A549 (cell line): ENCODE measurements at regions not wholly inside any gene's neighbourhood (a gene's known extent, or its start where the extent isn't known, plus 50 kb on each side); places are given as distances from the start of the nearest gene placed in this dataset.
"Not testable (repeated sequence)": the region's sequence is repeated elsewhere in the genome, so short reads cannot be mapped to it uniquely, and the experiment has no call there.

Source experiments
- ATAC-seq, 2 experiments: fragments of 200-7000 bp in 1 of 2; fragments of >200 bp in 1 of 2; cut with Nextera tagmentation in 1 of 2; cut with Tn5 transposase in 1 of 2; 3 replicates each; pipeline versions ENCODE4 v1.8.0 to v1.9.1; 2018 to 2020; ENCODE audit warnings: mild to moderate bottlenecking in 1 of 2, moderate library complexity in 1 of 2
- CTCF ChIA-PET: fragments of 300-600 bp; sonication (Branson Sonifier 250); formaldehyde crosslinking; extraction: SDS; loops from one replicate; lab custom pipeline; 2021; ENCODE audit warnings: antibody characterized with exemption, inconsistent platforms; lab: Yijun Ruan, JAX
- POLR2A ChIA-PET: fragments of 350-600 bp; formaldehyde crosslinking; extraction: SDS; loops from one replicate; lab custom pipeline; 2021; ENCODE audit warnings: antibody characterized with exemption, inconsistent platforms; lab: Yijun Ruan, JAX
- DNase-seq, 2 experiments: peaks; one replicate each; pipeline versions ENCODE4 v3.0.0 to v3.0.0-alpha.2; 2011 to 2016; ENCODE audit warnings: low read depth in 1 of 2, low spot score in 1 of 2
- FAIRE-seq: peaks from 2 replicates; lab custom pipeline; 2011; peaks lifted over from hg19 to GRCh38; lab: Jason Lieb, UNC
- H3K27ac ChIP-seq, 2 experiments: fragments of >200 bp; sonication (Bioruptor Twin); formaldehyde crosslinking; 3 replicates each; pipeline ENCODE4 v1.5.1; 2016 to 2017
- H3K4me1 ChIP-seq: fragments of >200 bp; sonication (Bioruptor Twin); formaldehyde crosslinking; 3 replicates; pipeline ENCODE4 v1.6.1; 2016
- H3K4me2 ChIP-seq: fragments of >200 bp; sonication (Bioruptor Twin); formaldehyde crosslinking; 3 replicates; pipeline ENCODE4 v1.6.1; 2016
- H3K4me3 ChIP-seq: fragments of >200 bp; sonication (Bioruptor Twin); formaldehyde crosslinking; 3 replicates; pipeline ENCODE4 v1.5.1; 2016
- H3K9me3 ChIP-seq: fragments of >200 bp; sonication (Bioruptor Twin); formaldehyde crosslinking; 3 replicates; pipeline ENCODE4 v1.6.1; 2016
- CHD2 ChIP-seq: fragments of 150-350 bp; IDR thresholded peaks from 2 replicates; pipeline ENCODE4 v1.6.1; 2014; ENCODE audit warnings: low read length; ENCODE audit not compliant: partially characterized antibody
- CHD4 ChIP-seq: fragments of 200-600 bp; sonication (generic); IDR thresholded peaks from 2 replicates; pipeline ENCODE4 v1.6.1; 2016; ENCODE audit warnings: antibody characterized with exemption, mild to moderate bottlenecking, borderline replicate concordance
- EHF ChIP-seq: fragments of 250-450 bp; sonication (Bioruptor Pico); IDR thresholded peaks from 2 replicates; pipeline ENCODE4 v1.5.0; 2020; ENCODE audit warnings: mild to moderate bottlenecking
- FOSL2 ChIP-seq, 2 experiments: fragments of 450-650 bp in 1 of 2; fragments of >200 bp in 1 of 2; sonication (Bioruptor Twin) in 1 of 2; formaldehyde crosslinking; IDR thresholded peaks; 2 replicates each; pipeline versions ENCODE4 v1.5.0 to v1.6.1; 2016 to 2020; ENCODE audit warnings: mild to moderate bottlenecking in 1 of 2, moderate library complexity in 1 of 2
- FOXS1 ChIP-seq: fragments of 250-450 bp; sonication (Bioruptor Pico); IDR thresholded peaks from 2 replicates; pipeline ENCODE4 v1.5.0; 2020; ENCODE audit warnings: mild to moderate bottlenecking, moderate library complexity
- HES2 ChIP-seq: fragments of >200 bp; sonication (Bioruptor Twin); formaldehyde crosslinking; IDR thresholded peaks from 2 replicates; pipeline ENCODE4 v1.6.1; 2016
- HEYL ChIP-seq: fragments of 250-450 bp; sonication (Bioruptor Pico); IDR thresholded peaks from 2 replicates; pipeline ENCODE4 v1.8.0; 2021; ENCODE audit warnings: mild to moderate bottlenecking, moderate library complexity
- HOXA7 ChIP-seq: fragments of 250-450 bp; sonication (Bioruptor Pico); IDR thresholded peaks from 2 replicates; pipeline ENCODE4 v1.5.0; 2020; ENCODE audit warnings: mild to moderate bottlenecking, moderate library complexity
- HOXB5 ChIP-seq: fragments of 250-450 bp; sonication (Bioruptor Pico); IDR thresholded peaks from 2 replicates; pipeline ENCODE4 v1.5.0; 2020; ENCODE audit warnings: mild to moderate bottlenecking, moderate library complexity
- JUN ChIP-seq, 2 experiments: fragments of >200 bp; sonication (Bioruptor Twin); formaldehyde crosslinking; IDR thresholded peaks; 2 replicates in 1 of 2; 3 replicates in 1 of 2; pipeline ENCODE4 v1.6.1; 2016 to 2017
- JUNB ChIP-seq: fragments of >200 bp; sonication (Bioruptor Twin); formaldehyde crosslinking; IDR thresholded peaks from 2 replicates; pipeline ENCODE4 v1.6.1; 2016
- KDM1A ChIP-seq: fragments of 200-600 bp; sonication (generic); IDR thresholded peaks from 2 replicates; pipeline ENCODE4 v1.6.1; 2016; ENCODE audit warnings: low read depth, mild to moderate bottlenecking
- KDM5A ChIP-seq: fragments of 200-600 bp; sonication (generic); IDR thresholded peaks from 2 replicates; pipeline ENCODE4 v1.6.1; 2016; ENCODE audit warnings: antibody characterized with exemption, mild to moderate bottlenecking
- POLR2A ChIP-seq: IDR thresholded peaks from 2 replicates; pipeline ENCODE4 v1.6.1; 2012; ENCODE audit warnings: mild to moderate bottlenecking, low read length
- RAD21 ChIP-seq, 2 experiments: fragments of >200 bp in 1 of 2; sonication (Bioruptor Twin) in 1 of 2; formaldehyde crosslinking in 1 of 2; IDR thresholded peaks in 1 of 2; conservative IDR thresholded peaks in 1 of 2; 2 replicates in 1 of 2; 3 replicates in 1 of 2; pipeline ENCODE4 v1.6.1; 2012 to 2018; ENCODE audit warnings: inconsistent platforms in 1 of 2
- RCOR1 ChIP-seq: fragments of 150-350 bp; IDR thresholded peaks from 2 replicates; pipeline ENCODE4 v1.6.1; 2014; ENCODE audit warnings: antibody characterized with exemption, low read length, low read depth
- RFX5 ChIP-seq: fragments of 450-650 bp; IDR thresholded peaks from 2 replicates; pipeline ENCODE4 v1.7.1; 2014; ENCODE audit warnings: antibody characterized with exemption, mild to moderate bottlenecking, moderate library complexity
- TP53 ChIP-seq: fragments of 250-450 bp; sonication (Bioruptor Pico); IDR thresholded peaks from 2 replicates; pipeline ENCODE4 v1.5.0; 2021; ENCODE audit warnings: mild to moderate bottlenecking, moderate library complexity
- USF2 ChIP-seq: fragments of 450-650 bp; IDR thresholded peaks from 2 replicates; pipeline ENCODE4 v1.6.1; 2014; ENCODE audit warnings: antibody characterized with exemption
- ZFP36 ChIP-seq: fragments of 450-650 bp; IDR thresholded peaks from 2 replicates; pipeline ENCODE4 v1.6.1; 2014; ENCODE audit warnings: borderline replicate concordance; ENCODE audit not compliant: partially characterized antibody
- ZNF302 ChIP-seq: fragments of 250-450 bp; sonication (Bioruptor Pico); IDR thresholded peaks from 2 replicates; pipeline ENCODE4 v1.9.0; 2021; ENCODE audit warnings: inconsistent platforms, mild to moderate bottlenecking, moderate library complexity
- ZSCAN20 ChIP-seq: fragments of 250-450 bp; sonication (Bioruptor Pico); IDR thresholded peaks from 2 replicates; pipeline ENCODE4 v1.8.0; 2022; ENCODE audit warnings: mild to moderate bottlenecking, moderate library complexity
- WGBS: methylation state at CpG from one replicate; pipeline ENCODE4 v1.1.6; 2017; ENCODE audit errors: missing lambda C conversion rate; 5-methylcytosine and 5-hydroxymethylcytosine counted together
- TF ChIP-seq, protein P1 (sequence below): IDR thresholded peaks from 2 replicates; pipeline ENCODE4 v1.6.1; 2012
- TF ChIP-seq, protein P2 (sequence below): fragments of >200 bp; sonication (Bioruptor Twin); formaldehyde crosslinking; IDR thresholded peaks from 3 replicates; pipeline ENCODE4 v1.5.1; 2016
- TF ChIP-seq, protein P3 (sequence below): fragments of 150-350 bp; IDR thresholded peaks from 2 replicates; pipeline ENCODE4 v1.6.1; 2014; ENCODE audit warnings: low read depth, mild to moderate bottlenecking, low read length
- TF ChIP-seq, protein P4 (sequence below): fragments of >200 bp; sonication (Bioruptor Twin); formaldehyde crosslinking; IDR thresholded peaks from 3 replicates; pipeline ENCODE4 v1.6.1; 2016

DNA sequence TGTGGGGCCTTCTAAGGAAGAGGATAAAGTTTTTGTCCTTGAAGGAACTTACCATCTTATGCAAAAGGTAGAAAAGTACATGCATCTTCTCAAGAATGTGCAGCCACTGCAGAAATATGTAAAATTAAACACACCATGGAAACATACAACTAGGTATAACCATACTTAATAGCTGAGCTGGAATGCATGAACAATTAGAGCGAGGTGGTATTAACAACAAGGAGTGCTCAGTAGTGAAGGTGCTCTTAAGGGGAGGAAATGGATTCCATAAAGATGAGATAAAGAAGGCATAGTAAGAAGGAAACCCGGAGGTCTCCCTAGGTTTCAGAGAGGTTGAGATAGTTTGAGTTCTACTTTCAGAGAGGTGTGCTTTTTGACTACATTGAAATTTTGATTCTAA, 415.9 kb downstream of the NDFIP2 start:
- DNase-seq (no peak), FAIRE-seq (no peak)
- POLR2A ChIA-PET: no interaction called here

GRCh38 chr13:79895416-79895815, 414.5 kb downstream of the NDFIP2 start:
- 71% methylated on average over 5 of the region's 6 CpGs for WGBS
- FAIRE-seq (no peak), DNase-seq (no peak)
- no peak overlapping the region for H3K4me3 ChIP-seq
- no peak overlapping the region for H3K4me2 ChIP-seq
- no peak overlapping the region for H3K27ac ChIP-seq
- no peaks in the 10 kb centered on the region for H3K4me1 ChIP-seq
- no peak for TF ChIP-seq ZFP36
- TF ChIP-seq RFX5: no peak
- no peak for TF ChIP-seq CHD2
- no peak for TF ChIP-seq RCOR1
- no peak for TF ChIP-seq KDM5A
- no peak for TF ChIP-seq EHF (CRISPR knock-in tag)
- TF ChIP-seq HES2: no peak
- no peak for TF ChIP-seq ZNF302 (CRISPR knock-in tag)
- TF ChIP-seq CHD4: no peak
- no peak for TF ChIP-seq HEYL (CRISPR knock-in tag)
- TF ChIP-seq, protein P1, sequence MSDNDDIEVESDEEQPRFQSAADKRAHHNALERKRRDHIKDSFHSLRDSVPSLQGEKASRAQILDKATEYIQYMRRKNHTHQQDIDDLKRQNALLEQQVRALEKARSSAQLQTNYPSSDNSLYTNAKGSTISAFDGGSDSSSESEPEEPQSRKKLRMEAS: no peak
- no peak for TF ChIP-seq HOXA7
- no peak for TF ChIP-seq USF2
- TF ChIP-seq ZSCAN20 (CRISPR knock-in tag): no peak
- TF ChIP-seq FOSL2 (IDR thresholded peaks at IDR 0.05): no peak
- TF ChIP-seq FOSL2 (CRISPR knock-in tag; IDR thresholded peaks at IDR 0.05): no peak
- no peak for TF ChIP-seq TP53 (CRISPR knock-in tag)
- TF ChIP-seq RAD21 (conservative IDR thresholded peaks at IDR 0.05 in 1 of 2, IDR thresholded peaks at IDR 0.05 in 1 of 2): no peak
- TF ChIP-seq, protein P2, sequence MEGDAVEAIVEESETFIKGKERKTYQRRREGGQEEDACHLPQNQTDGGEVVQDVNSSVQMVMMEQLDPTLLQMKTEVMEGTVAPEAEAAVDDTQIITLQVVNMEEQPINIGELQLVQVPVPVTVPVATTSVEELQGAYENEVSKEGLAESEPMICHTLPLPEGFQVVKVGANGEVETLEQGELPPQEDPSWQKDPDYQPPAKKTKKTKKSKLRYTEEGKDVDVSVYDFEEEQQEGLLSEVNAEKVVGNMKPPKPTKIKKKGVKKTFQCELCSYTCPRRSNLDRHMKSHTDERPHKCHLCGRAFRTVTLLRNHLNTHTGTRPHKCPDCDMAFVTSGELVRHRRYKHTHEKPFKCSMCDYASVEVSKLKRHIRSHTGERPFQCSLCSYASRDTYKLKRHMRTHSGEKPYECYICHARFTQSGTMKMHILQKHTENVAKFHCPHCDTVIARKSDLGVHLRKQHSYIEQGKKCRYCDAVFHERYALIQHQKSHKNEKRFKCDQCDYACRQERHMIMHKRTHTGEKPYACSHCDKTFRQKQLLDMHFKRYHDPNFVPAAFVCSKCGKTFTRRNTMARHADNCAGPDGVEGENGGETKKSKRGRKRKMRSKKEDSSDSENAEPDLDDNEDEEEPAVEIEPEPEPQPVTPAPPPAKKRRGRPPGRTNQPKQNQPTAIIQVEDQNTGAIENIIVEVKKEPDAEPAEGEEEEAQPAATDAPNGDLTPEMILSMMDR: no peak
- no peak for TF ChIP-seq FOXS1 (CRISPR knock-in tag)
- TF ChIP-seq KDM1A: no peak
- TF ChIP-seq, all 56 proteins: peak for 0
- ChIA-PET CTCF (interaction anchor here (1.2 kb wide), 1 partner anchor 8 kb away, joined by 5 read pairs; no protein-coding TSS in a partner anchor), POLR2A (no interaction called here)
- no peaks in the 10 kb centered on the region for H3K9me3 ChIP-seq
- no peak for ATAC-seq

More for the DNA sequence above, 415.9 kb downstream of the NDFIP2 start:
- no peak for TF ChIP-seq JUNB
- TF ChIP-seq, protein P3, sequence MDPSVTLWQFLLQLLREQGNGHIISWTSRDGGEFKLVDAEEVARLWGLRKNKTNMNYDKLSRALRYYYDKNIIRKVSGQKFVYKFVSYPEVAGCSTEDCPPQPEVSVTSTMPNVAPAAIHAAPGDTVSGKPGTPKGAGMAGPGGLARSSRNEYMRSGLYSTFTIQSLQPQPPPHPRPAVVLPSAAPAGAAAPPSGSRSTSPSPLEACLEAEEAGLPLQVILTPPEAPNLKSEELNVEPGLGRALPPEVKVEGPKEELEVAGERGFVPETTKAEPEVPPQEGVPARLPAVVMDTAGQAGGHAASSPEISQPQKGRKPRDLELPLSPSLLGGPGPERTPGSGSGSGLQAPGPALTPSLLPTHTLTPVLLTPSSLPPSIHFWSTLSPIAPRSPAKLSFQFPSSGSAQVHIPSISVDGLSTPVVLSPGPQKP: no peak
- no peak for TF ChIP-seq JUN (IDR thresholded peaks at IDR 0.05)
- no peak for TF ChIP-seq HOXA7
- TF ChIP-seq ZFP36: no peak
- TF ChIP-seq HOXB5: no peak
- TF ChIP-seq, protein P4, sequence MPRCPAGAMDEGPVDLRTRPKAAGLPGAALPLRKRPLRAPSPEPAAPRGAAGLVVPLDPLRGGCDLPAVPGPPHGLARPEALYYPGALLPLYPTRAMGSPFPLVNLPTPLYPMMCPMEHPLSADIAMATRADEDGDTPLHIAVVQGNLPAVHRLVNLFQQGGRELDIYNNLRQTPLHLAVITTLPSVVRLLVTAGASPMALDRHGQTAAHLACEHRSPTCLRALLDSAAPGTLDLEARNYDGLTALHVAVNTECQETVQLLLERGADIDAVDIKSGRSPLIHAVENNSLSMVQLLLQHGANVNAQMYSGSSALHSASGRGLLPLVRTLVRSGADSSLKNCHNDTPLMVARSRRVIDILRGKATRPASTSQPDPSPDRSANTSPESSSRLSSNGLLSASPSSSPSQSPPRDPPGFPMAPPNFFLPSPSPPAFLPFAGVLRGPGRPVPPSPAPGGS: no peak
- TF ChIP-seq POLR2A: no peak
- no peak for TF ChIP-seq FOXS1 (CRISPR knock-in tag)
- TF ChIP-seq ZNF302 (CRISPR knock-in tag): no peak
- no peak overlapping the region for H3K4me2 ChIP-seq
- H3K4me3 ChIP-seq: no peak overlapping the region
- H3K9me3 ChIP-seq: no peaks in the 10 kb centered on the region
- H3K4me1 ChIP-seq: no peaks in the 10 kb centered on the region
- no peak for ATAC-seq
- H3K27ac ChIP-seq: no peak overlapping the region
- 61% methylated on average over 2 of the region's 2 CpGs for WGBS
- CTCF ChIA-PET: no interaction called here

- H3K4me3 ChIP-seq, POLR2A ChIA-PET, H3K9me3 ChIP-seq, ATAC-seq, H3K4me2 ChIP-seq, DNase-seq, H3K27ac ChIP-seq, FAIRE-seq, H3K4me1 ChIP-seq: not testable (repeated sequence)
- 82% methylated on average over 2 of the region's 8 CpGs for WGBS
- CTCF ChIA-PET: interaction anchor here (1.4 kb wide), 1 partner anchor 9 kb away, joined by 5 read pairs; no protein-coding TSS in a partner anchor
These were observed 406.3 kb downstream of the NDFIP2 start for GRCh38 chr13:79887278-79887677.
